ENCODE measurements at regions not wholly inside any gene's neighbourhood (a gene's known extent, or its start where the extent isn't known, plus 50 kb on each side); places are given as distances from the start of the nearest gene placed in this dataset.
"Not testable (repeated sequence)": the region's sequence is repeated elsewhere in the genome, so short reads cannot be mapped to it uniquely, and the experiment has no call there.

- H3K9me3 Mint-ChIP-seq = no peaks in the 10 kb centered on the region
- peak overlapping the region; percentile 76 for H3K4me3 Mint-ChIP-seq
- no peaks in the 10 kb centered on the region for H3K36me3 Mint-ChIP-seq
- DNase-seq (ENCODE audit: low spot score in 2 of 2) (peak; percentile 89 to 92), ATAC-seq (peak; percentile 91)
- H3K27ac Mint-ChIP-seq = peak overlapping the region; percentile 71
- H3K4me1 Mint-ChIP-seq = peaks cover 15% of the 10 kb centered on the region
Observed at GRCh38 chr10:29735628-29736365, 101.0 kb upstream of the SVIL start.

GRCh38 chr10:29734962-29735627, 100.3 kb upstream of the SVIL start:
- peak; percentile 69 for ATAC-seq
- DNase-seq (ENCODE audit: low spot score in 2 of 2) = peak in 1 of 2 donors; percentile 31
- Mint-ChIP-seq H3K27ac (peak overlapping the region; percentile 71), H3K4me3 (peak overlapping the region; percentile 76), H3K36me3 (no peaks in the 10 kb centered on the region), H3K9me3 (no peaks in the 10 kb centered on the region), H3K4me1 (peaks cover 19% of the 10 kb centered on the region)

- H3K27ac Mint-ChIP-seq = no peak overlapping the region
Observed at GRCh38 chr10:29734640-29734961, 99.8 kb upstream of the SVIL start.

GRCh38 chr10:29733323-29733722, 98.6 kb upstream of the SVIL start:
- H3K4me3 Mint-ChIP-seq = no peak overlapping the region
- no peak overlapping the region for H3K27ac Mint-ChIP-seq
- H3K4me1 Mint-ChIP-seq = peaks cover 31% of the 10 kb centered on the region

More at GRCh38 chr10:29734640-29734961, 99.8 kb upstream of the SVIL start:
- Mint-ChIP-seq H3K4me1 (peaks cover 22% of the 10 kb centered on the region), H3K36me3 (no peaks in the 10 kb centered on the region), H3K4me3 (peak overlapping the region; percentile 76), H3K9me3 (no peaks in the 10 kb centered on the region)
- no peak for ATAC-seq
- DNase-seq (ENCODE audit: low spot score in 2 of 2) = no peak

GRCh38 chr10:29732918-29733317, 98.1 kb upstream of the SVIL start:
- no peak for DNase-seq (ENCODE audit: low spot score in 2 of 2)
- Mint-ChIP-seq H3K9me3 (no peaks in the 10 kb centered on the region), H3K4me3 (no peak overlapping the region), H3K27ac (no peak overlapping the region), H3K4me1 (peaks cover 35% of the 10 kb centered on the region), H3K36me3 (no peaks in the 10 kb centered on the region)
- ATAC-seq = no peak

More at GRCh38 chr10:29733323-29733722, 98.6 kb upstream of the SVIL start:
- no peaks in the 10 kb centered on the region for H3K36me3 Mint-ChIP-seq
- ATAC-seq (no peak), DNase-seq (ENCODE audit: low spot score in 2 of 2) (no peak)
- H3K9me3 Mint-ChIP-seq = no peaks in the 10 kb centered on the region

- no peaks in the 10 kb centered on the region for H3K9me3 Mint-ChIP-seq
Observed at GRCh38 chr10:29731760-29732159, 97.0 kb upstream of the SVIL start.

GRCh38 chr10:29730969-29731368, 96.2 kb upstream of the SVIL start:
- Mint-ChIP-seq H3K9me3 (no peaks in the 10 kb centered on the region), H3K36me3 (no peaks in the 10 kb centered on the region), H3K4me1 (peaks cover 36% of the 10 kb centered on the region), H3K4me3 (no peak overlapping the region), H3K27ac (no peak overlapping the region)
- ATAC-seq (no peak), DNase-seq (ENCODE audit: low spot score in 2 of 2) (no peak)

More at GRCh38 chr10:29731760-29732159, 97.0 kb upstream of the SVIL start:
- Mint-ChIP-seq H3K4me3 (no peak overlapping the region), H3K36me3 (no peaks in the 10 kb centered on the region), H3K4me1 (peaks cover 36% of the 10 kb centered on the region), H3K27ac (no peak overlapping the region)
- ATAC-seq = no peak
- no peak for DNase-seq (ENCODE audit: low spot score in 2 of 2)

- Mint-ChIP-seq H3K27ac (no peak overlapping the region), H3K36me3 (no peaks in the 10 kb centered on the region), H3K4me1 (peaks cover 38% of the 10 kb centered on the region), H3K9me3 (no peaks in the 10 kb centered on the region), H3K4me3 (no peak overlapping the region)
- DNase-seq (ENCODE audit: low spot score in 2 of 2) (no peak), ATAC-seq (no peak)
Observed at GRCh38 chr10:29730458-29730857, 95.7 kb upstream of the SVIL start.

- no peak for DNase-seq (ENCODE audit: low spot score in 2 of 2)
- Mint-ChIP-seq H3K4me3 (no peak overlapping the region), H3K9me3 (no peaks in the 10 kb centered on the region), H3K36me3 (no peaks in the 10 kb centered on the region), H3K27ac (no peak overlapping the region), H3K4me1 (peaks cover 38% of the 10 kb centered on the region)
- no peak for ATAC-seq
Observed at GRCh38 chr10:29728541-29729049, 93.8 kb upstream of the SVIL start.

- not testable (repeated sequence) for ATAC-seq; H3K36me3 Mint-ChIP-seq; H3K9me3 Mint-ChIP-seq; H3K27ac Mint-ChIP-seq; H3K4me3 Mint-ChIP-seq; DNase-seq (ENCODE audit: low spot score in 2 of 2)
- H3K4me1 Mint-ChIP-seq = peaks cover 39% of the 10 kb centered on the region
Observed at GRCh38 chr10:29725927-29726326, 91.2 kb upstream of the SVIL start.

- Mint-ChIP-seq H3K9me3 (peaks cover 2% of the 10 kb centered on the region), H3K27ac (no peak overlapping the region), H3K4me3 (no peak overlapping the region), H3K4me1 (peaks cover 36% of the 10 kb centered on the region), H3K36me3 (no peaks in the 10 kb centered on the region)
- ATAC-seq = no peak
- DNase-seq (ENCODE audit: low spot score in 2 of 2) = no peak
Observed at GRCh38 chr10:29725133-29725720, 90.5 kb upstream of the SVIL start.

GRCh38 chr10:29723726-29724125, 89.0 kb upstream of the SVIL start:
- ATAC-seq (no peak), DNase-seq (ENCODE audit: low spot score in 2 of 2) (no peak)
- no peak overlapping the region for H3K4me3 Mint-ChIP-seq
- peaks cover 27% of the 10 kb centered on the region for H3K4me1 Mint-ChIP-seq
- H3K27ac Mint-ChIP-seq = no peak overlapping the region
- no peaks in the 10 kb centered on the region for H3K36me3 Mint-ChIP-seq
- peaks cover 10% of the 10 kb centered on the region for H3K9me3 Mint-ChIP-seq

GRCh38 chr10:29722777-29723176, 88.0 kb upstream of the SVIL start:
- DNase-seq (ENCODE audit: low spot score in 2 of 2) = no peak
- H3K4me1 Mint-ChIP-seq = peaks cover 18% of the 10 kb centered on the region
- no peak overlapping the region for H3K27ac Mint-ChIP-seq
- no peak overlapping the region for H3K4me3 Mint-ChIP-seq
- no peak for ATAC-seq
- no peaks in the 10 kb centered on the region for H3K36me3 Mint-ChIP-seq
- peaks cover 10% of the 10 kb centered on the region for H3K9me3 Mint-ChIP-seq

- Mint-ChIP-seq H3K4me1 (peaks cover 8% of the 10 kb centered on the region), H3K27ac (no peak overlapping the region), H3K36me3 (no peaks in the 10 kb centered on the region), H3K9me3 (peaks cover 10% of the 10 kb centered on the region), H3K4me3 (no peak overlapping the region)
- ATAC-seq (no peak), DNase-seq (ENCODE audit: low spot score in 2 of 2) (no peak)
Observed at GRCh38 chr10:29720149-29720548, 85.4 kb upstream of the SVIL start.

GRCh38 chr10:29719281-29719675, 84.5 kb upstream of the SVIL start:
- DNase-seq (ENCODE audit: low spot score in 2 of 2) (no peak), ATAC-seq (no peak)
- Mint-ChIP-seq H3K36me3 (no peaks in the 10 kb centered on the region), H3K4me1 (peaks cover 10% of the 10 kb centered on the region), H3K4me3 (no peak overlapping the region), H3K9me3 (peaks cover 10% of the 10 kb centered on the region), H3K27ac (no peak overlapping the region)

- DNase-seq (ENCODE audit: low spot score in 2 of 2) = no peak
- H3K27ac Mint-ChIP-seq = no peak overlapping the region
- ATAC-seq = no peak
- no peaks in the 10 kb centered on the region for H3K36me3 Mint-ChIP-seq
- H3K4me3 Mint-ChIP-seq = no peak overlapping the region
- peaks cover 8% of the 10 kb centered on the region for H3K9me3 Mint-ChIP-seq
- peaks cover 6% of the 10 kb centered on the region for H3K4me1 Mint-ChIP-seq
Observed at GRCh38 chr10:29715296-29715695, 80.5 kb upstream of the SVIL start.
